CD4-positive, alpha-beta T cell treated with Interleukin-15 for 1 hour (primary cell): ENCODE measurements at regions not wholly inside any gene's neighbourhood (a gene's known extent, or its start where the extent isn't known, plus 50 kb on each side); places are given as distances from the start of the nearest gene placed in this dataset.
"Not testable (repeated sequence)": the region's sequence is repeated elsewhere in the genome, so short reads cannot be mapped to it uniquely, and the experiment has no call there.

Source experiments
- DNase-seq: peaks from one replicate; pipeline ENCODE4 v3.0.0-alpha.2; 2020

DNA sequence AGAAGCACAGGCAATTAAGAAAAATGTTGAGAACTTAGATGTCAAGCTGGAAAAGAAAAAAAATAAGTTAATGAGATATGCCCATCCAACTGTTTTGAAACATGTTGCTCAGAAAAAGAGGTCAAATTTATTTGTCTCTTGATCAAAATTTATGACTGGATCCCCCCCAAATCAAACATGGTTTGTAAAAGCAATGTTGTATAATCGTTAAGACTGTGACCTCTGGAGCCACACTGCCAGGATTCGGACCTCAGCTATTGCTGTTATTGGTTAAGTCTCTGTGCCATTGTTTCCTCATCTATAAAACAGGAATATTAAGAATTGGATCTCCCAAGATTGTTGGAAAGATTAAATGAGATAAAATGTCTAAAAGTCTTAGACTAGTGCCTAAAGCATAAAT is 51.9 kb upstream of the LRRK2 start:
- no peak for DNase-seq

DNA sequence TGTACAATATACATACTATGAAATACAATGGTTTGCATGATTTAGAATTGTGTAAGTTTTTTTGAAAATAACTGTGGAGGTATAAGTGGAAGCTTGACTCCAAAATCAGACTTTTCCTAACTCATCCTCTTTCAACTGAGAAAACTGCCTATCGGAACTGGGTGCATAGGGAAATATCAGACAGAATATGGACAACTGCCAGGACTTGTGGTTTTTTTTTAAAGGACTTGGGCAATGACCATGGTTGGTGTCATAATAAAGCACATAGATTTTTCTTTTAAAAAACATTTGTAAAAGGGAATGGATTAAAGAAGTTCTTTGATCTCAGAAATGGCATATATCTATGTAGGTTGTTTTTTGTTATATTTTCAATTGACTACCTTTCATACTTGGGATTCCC is 53.3 kb upstream of the LRRK2 start:
- no peak for DNase-seq

DNA sequence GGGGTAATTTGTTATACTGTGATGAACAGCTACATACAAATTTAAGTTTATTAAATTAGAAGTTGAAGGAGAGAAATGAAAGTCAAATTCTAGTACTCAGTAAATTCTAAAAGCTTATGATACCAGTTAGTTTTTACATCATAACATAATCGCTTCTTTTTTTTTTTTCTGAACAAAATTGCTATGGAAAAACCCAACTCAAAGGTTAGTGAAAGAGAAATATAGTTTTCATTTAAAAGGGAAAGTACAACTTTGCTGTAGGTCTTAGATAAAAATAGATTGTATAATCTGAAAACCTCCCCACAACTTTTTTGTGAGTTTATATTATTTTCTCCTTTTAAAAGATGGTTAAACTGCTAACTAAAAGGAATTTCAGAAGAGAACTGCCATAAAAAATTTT is 53.7 kb upstream of the LRRK2 start:
- no peak for DNase-seq

DNA sequence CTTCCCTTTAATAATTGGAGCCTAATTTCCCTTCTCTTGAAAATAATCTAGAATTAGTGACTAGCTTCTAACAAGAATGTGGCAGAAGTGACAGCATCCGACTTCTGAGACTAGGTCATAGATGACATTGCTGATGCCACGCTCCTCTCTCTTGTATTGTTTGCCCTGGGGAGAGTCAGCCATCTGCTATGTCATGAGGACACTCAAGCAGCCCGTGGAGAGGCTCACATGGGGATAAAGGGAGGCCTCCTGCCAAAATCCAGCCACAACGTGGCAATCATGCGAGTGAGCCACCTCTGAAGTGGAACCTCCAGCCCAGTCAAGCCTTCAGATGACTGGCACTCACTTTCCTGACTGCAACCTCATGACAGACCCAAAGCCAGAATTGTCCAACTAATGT is 54.2 kb upstream of the LRRK2 start:
- DNase-seq: no peak

- DNase-seq: no peak
Measured at GRCh38 chr12:40168868-40169267, 55.9 kb upstream of the LRRK2 start.

GRCh38 chr12:40168419-40168818 is 56.4 kb upstream of the LRRK2 start:
- DNase-seq: not testable (repeated sequence)

- DNase-seq: no peak
Measured at GRCh38 chr12:40168001-40168400, 56.8 kb upstream of the LRRK2 start.

- DNase-seq: no peak
Measured at GRCh38 chr12:40165179-40165578, 59.3 kb upstream of the SLC2A13 start.

DNA sequence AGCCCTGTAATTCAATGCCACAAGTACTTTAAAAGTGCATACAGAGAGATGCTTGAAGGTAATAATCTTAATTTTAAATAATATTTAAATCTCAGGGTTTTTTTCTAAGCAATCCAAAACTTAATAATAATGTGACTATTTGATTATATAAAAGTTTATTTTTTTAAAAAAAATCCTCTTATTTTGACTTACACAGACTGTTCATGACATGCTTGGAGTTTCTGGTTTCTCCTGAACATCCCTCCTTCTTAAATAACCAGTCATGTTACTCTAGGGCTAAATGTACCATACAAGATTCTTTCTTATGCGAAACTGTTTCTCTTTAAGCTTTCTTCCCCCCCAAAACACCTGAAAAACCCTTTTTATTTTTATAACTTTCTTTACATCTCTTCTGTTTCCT is 58.2 kb upstream of the SLC2A13 start:
- DNase-seq: no peak

- no peak for DNase-seq
Measured at GRCh38 chr12:40162033-40162432, 56.2 kb upstream of the SLC2A13 start.

DNA sequence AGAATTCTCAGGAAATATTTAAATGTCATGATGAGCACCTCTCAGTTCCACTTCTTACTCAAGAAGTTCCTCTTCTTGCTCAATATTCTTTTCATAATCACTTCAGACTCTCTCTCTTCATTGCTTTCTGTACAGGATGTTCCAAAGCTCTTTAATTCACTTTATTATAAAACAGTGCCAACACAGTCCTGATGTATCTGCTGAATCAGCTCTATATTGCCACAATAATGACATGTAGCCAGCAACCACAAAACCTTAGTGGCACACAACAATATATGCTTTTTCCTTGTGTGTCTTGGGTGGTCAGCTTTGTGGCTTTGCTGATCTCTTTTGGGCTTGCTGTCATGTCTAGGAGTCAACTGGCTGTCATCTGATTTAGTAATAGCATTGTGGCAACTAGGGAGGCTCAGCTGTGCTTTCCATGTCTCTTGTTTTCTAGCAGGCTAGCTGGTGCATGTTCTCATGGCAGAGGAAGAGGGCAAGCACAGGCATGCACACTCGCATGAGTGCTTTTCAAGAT is 52.8 kb upstream of the SLC2A13 start:
- peak; percentile 21 for DNase-seq

- no peak for DNase-seq
Measured at GRCh38 chr12:40157336-40157735, 51.5 kb upstream of the SLC2A13 start.

GRCh38 chr12:40156021-40156764 is 50.3 kb upstream of the SLC2A13 start:
- DNase-seq: no peak
